HUES6 (cell line): ENCODE measurements at regions not wholly inside any gene's neighbourhood (a gene's known extent, or its start where the extent isn't known, plus 50 kb on each side); places are given as distances from the start of the nearest gene placed in this dataset.

Experiments used
- H3K27ac ChIP-seq: 2 replicates; pipeline ENCODE4 v1.7.0; 2013; ENCODE audit warnings: low read depth, mild to moderate bottlenecking, low read length, inconsistent platforms
- H3K27me3 ChIP-seq: 2 replicates; pipeline ENCODE4 v1.6.1; 2013; ENCODE audit warnings: low read length; ENCODE audit not compliant: control insufficient read depth, insufficient read depth
- H3K36me3 ChIP-seq: 2 replicates; pipeline ENCODE4 v1.6.1; 2013; ENCODE audit warnings: low read length; ENCODE audit not compliant: control insufficient read depth, insufficient read depth
- H3K4me1 ChIP-seq: 2 replicates; pipeline ENCODE4 v1.6.1; 2013; ENCODE audit warnings: low read length; ENCODE audit not compliant: control insufficient read depth, insufficient read depth
- H3K4me3 ChIP-seq: 2 replicates; pipeline ENCODE4 v1.5.1; 2013; ENCODE audit warnings: low read depth, low read length
- H3K9ac ChIP-seq: one replicate; pipeline ENCODE4 v1.6.1; 2013; ENCODE audit warnings: mild to moderate bottlenecking, low read length
- H3K9me3 ChIP-seq: 2 replicates; pipeline ENCODE4 v1.6.1; 2013; ENCODE audit warnings: low read depth, low read length; ENCODE audit not compliant: control insufficient read depth, insufficient read depth

DNA sequence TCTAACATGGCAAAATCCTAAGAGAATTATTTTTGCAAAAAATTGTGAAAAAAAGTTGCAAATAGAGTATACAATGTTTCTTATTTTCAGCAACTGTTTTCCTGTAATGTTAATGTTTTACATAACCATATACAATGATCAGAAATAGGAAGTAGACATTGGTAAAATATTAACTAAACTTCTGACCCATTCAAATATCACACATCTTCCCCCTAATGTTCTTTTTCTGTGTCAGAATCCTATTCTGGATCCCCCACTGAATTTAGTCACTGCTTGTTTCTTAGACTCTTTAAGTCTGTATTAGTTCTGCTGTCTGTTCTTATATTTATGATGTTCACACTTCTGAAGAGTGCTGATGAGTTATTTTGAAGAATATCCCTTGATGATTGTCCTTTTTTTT lies 62.0 kb downstream of the HFE start:
- H3K36me3 ChIP-seq: no peaks in the 10 kb centered on the region
- H3K27ac ChIP-seq: no peak overlapping the region
- H3K9me3 ChIP-seq: no peaks in the 10 kb centered on the region

DNA sequence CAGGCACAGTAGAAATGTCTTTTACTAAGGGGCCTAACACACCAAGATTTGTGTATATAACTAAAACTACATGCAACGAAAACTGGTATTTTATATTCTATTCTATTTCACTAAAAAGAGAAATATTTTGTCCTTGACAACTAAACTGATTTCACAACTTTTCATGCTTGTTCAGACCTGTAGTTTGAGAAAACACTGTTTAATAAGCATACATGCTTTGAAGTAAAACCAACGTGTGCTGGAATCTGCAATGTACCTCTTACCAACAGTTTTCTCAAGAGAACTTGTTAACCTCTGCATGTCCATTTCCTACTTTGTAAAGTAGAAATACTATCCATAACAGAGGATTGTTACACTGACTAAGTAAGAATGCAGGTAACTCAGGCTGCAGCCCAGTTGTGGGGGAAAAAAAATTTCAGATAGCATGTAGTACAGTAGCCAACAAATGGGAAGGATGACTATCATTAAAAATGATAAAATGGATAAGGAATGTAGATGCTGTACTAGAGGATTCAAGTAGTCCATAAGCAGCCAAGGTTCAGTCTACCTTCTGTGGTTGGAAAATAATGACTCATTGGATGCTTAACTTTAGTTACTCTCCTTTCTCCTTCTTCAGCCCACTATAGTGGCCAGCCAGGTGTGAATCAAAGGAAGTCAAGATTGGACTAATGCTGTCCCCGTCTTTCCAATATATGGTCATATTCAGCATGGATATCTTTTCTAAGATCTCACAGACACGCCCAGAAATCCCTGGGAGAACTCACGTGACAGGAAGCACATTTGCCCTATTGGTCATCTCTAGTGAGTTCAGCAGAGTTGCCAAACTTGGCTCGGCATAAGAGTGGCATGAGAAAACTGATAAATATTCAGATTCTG lies 65.2 kb downstream of the HFE start:
- H3K27me3 ChIP-seq: no peaks in the 10 kb centered on the region
- H3K4me3 ChIP-seq: no peak overlapping the region
- no peak overlapping the region for H3K27ac ChIP-seq

More for the DNA sequence above, 62.0 kb downstream of the HFE start:
- Histone ChIP-seq H3K4me1 (no peaks in the 10 kb centered on the region), H3K27me3 (no peaks in the 10 kb centered on the region), H3K9ac (no peak overlapping the region), H3K4me3 (no peak overlapping the region)

DNA sequence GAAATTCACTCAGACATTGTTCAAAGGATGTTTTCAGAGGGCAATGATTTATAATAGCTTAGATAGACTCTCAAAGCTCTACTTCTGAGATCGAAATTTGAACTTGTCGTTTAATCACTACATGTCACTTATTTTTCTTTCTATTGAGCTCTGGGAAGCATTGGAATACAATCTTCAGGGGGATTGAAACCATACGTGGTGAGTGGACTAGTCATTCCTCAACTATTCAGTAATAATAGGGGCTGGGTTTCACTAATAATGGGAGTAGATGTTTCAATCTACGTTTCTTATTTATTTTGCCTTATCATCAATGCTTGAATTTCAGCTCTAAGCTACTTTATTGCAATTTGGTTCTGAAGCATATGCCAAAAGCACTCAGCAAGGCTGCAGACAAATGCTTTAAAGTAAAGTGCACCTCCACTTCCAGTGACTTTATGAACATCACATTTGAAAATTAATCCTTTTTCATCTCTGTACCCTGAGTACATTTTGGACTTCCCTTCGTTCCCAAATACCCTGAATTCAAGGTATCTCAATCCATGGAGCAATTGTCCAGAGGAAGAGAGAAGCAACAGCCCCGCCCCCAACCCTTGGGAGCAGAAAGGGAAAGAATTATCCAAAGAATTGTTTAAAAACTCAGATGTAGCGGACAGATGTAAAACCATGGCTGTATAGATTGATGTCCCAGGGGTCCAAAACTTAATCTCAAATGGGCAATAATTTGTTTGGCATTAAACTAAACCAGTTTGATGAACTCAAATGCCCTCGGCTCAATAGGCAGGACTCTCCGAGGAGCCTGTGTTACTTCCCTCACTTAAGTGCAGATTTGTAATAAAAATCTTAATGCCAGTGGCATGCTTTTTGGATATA lies 68.1 kb downstream of the HFE start:
- H3K9ac ChIP-seq: peak overlapping the region; percentile 98
- peak overlapping the region; percentile 96 for H3K4me3 ChIP-seq
- no peaks in the 10 kb centered on the region for H3K9me3 ChIP-seq
- peak overlapping the region; percentile 99 for H3K27ac ChIP-seq
- H3K27me3 ChIP-seq: no peaks in the 10 kb centered on the region
- no peaks in the 10 kb centered on the region for H3K36me3 ChIP-seq
- peaks cover 7% of the 10 kb centered on the region for H3K4me1 ChIP-seq

More for the DNA sequence above, 65.2 kb downstream of the HFE start:
- H3K9ac ChIP-seq: no peak overlapping the region
- H3K36me3 ChIP-seq: no peaks in the 10 kb centered on the region
- peaks cover 7% of the 10 kb centered on the region for H3K4me1 ChIP-seq
- H3K9me3 ChIP-seq: no peaks in the 10 kb centered on the region

DNA sequence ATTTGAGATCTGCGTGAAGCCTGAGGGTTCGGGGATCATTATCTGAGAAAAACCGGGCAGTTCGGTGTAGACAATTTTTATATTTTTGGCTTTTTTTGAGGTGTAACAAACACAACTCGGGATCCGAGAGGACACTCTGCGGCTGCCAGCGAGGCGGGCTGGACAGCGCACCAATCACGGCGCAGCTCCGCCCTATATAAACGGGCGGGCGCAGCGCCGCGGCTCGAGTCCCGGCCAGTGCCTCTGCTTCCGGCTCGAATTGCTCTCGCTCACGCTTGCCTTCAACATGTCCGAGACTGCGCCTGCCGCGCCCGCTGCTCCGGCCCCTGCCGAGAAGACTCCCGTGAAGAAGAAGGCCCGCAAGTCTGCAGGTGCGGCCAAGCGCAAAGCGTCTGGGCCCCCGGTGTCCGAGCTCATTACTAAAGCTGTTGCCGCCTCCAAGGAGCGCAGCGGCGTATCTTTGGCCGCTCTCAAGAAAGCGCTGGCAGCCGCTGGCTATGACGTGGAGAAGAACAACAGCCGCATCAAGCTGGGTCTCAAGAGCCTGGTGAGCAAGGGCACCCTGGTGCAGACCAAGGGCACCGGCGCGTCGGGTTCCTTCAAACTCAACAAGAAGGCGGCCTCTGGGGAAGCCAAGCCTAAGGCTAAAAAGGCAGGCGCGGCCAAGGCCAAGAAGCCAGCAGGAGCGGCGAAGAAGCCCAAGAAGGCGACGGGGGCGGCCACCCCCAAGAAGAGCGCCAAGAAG lies 69.0 kb downstream of the HFE start:
- Histone ChIP-seq H3K27ac (peak overlapping the region; percentile 99), H3K27me3 (no peaks in the 10 kb centered on the region), H3K4me3 (peak overlapping the region; percentile 96), H3K9ac (peak overlapping the region; percentile 98), H3K36me3 (no peaks in the 10 kb centered on the region), H3K9me3 (no peaks in the 10 kb centered on the region), H3K4me1 (peaks cover 7% of the 10 kb centered on the region)

DNA sequence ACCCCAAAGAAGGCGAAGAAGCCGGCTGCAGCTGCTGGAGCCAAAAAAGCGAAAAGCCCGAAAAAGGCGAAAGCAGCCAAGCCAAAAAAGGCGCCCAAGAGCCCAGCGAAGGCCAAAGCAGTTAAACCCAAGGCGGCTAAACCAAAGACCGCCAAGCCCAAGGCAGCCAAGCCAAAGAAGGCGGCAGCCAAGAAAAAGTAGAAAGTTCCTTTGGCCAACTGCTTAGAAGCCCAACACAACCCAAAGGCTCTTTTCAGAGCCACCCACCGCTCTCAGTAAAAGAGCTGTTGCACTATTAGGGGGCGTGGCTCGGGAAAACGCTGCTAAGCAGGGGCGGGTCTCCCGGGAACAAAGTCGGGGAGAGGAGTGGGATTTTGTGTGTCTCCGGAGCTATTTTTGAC lies 69.6 kb downstream of the HFE start:
- peak overlapping the region; percentile 99 for H3K27ac ChIP-seq
- H3K27me3 ChIP-seq: no peaks in the 10 kb centered on the region
- no peaks in the 10 kb centered on the region for H3K36me3 ChIP-seq
- peaks cover 7% of the 10 kb centered on the region for H3K4me1 ChIP-seq
- no peaks in the 10 kb centered on the region for H3K9me3 ChIP-seq
- peak overlapping the region; percentile 96 for H3K4me3 ChIP-seq
- peak overlapping the region; percentile 98 for H3K9ac ChIP-seq

DNA sequence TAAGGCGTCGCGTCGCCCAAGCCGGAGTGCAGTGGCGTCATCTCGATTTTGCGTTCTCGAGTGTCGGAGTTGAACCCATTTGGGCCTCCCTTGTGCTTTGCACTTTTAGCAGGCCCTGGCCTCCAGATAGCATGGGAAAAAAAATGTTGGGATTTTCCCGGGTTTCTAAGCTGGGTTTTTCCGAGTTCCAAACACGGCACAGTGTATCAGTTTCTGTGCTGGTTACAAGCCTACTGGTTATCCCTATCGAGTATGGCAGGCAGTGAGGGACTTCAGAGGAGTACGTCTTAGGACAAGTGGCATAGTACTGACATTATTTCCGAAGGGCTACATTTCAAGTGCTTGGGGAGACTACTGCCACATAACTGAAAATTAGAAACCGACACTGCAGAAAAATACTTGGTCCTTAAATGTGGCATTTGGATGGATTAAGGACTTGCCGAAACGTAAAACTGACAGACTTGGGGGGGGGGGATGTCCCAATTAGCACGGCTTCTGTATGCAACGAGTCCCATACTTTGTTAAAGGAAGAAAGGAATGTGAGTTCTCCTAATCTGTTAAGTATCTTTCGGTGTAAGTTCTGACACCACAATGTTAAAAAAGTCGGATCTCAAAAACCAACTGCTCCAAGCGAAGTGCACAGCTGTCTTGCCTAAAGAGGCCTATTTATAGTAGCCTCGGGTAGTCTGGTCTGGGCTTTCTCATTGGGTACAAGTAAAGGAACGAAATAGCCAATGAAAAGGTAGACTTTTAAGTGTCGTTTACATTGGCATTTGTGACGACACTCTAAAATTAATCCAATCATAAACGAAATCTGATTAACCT lies 70.2 kb downstream of the HFE start:
- no peaks in the 10 kb centered on the region for H3K27me3 ChIP-seq
- peaks cover 7% of the 10 kb centered on the region for H3K4me1 ChIP-seq

DNA sequence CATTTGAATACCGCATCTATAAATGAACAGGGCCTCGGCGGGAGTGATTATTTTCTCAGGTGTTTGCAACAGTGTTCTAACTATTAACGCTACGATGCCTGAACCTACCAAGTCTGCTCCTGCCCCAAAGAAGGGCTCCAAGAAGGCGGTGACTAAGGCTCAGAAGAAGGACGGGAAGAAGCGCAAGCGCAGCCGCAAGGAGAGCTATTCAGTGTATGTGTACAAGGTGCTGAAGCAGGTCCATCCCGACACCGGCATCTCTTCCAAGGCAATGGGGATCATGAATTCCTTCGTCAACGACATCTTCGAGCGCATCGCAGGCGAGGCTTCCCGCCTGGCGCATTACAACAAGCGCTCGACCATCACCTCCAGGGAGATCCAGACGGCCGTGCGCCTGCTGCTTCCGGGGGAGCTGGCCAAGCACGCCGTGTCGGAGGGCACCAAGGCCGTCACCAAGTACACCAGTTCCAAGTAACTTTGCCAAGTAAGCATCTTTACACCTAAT lies 70.9 kb downstream of the HFE start:
- Histone ChIP-seq H3K4me1 (peaks cover 7% of the 10 kb centered on the region), H3K36me3 (no peaks in the 10 kb centered on the region), H3K9me3 (no peaks in the 10 kb centered on the region), H3K27me3 (no peaks in the 10 kb centered on the region), H3K27ac (peak overlapping the region; percentile 81; the same call in 1 of the 2 replicates), H3K4me3 (peak overlapping the region; percentile 96), H3K9ac (peak overlapping the region; percentile 96)

More for the DNA sequence above, 70.2 kb downstream of the HFE start:
- peak overlapping the region; percentile 99 for H3K27ac ChIP-seq
- no peaks in the 10 kb centered on the region for H3K9me3 ChIP-seq
- no peaks in the 10 kb centered on the region for H3K36me3 ChIP-seq
- H3K4me3 ChIP-seq: peak overlapping the region; percentile 96
- H3K9ac ChIP-seq: peak overlapping the region; percentile 98

DNA sequence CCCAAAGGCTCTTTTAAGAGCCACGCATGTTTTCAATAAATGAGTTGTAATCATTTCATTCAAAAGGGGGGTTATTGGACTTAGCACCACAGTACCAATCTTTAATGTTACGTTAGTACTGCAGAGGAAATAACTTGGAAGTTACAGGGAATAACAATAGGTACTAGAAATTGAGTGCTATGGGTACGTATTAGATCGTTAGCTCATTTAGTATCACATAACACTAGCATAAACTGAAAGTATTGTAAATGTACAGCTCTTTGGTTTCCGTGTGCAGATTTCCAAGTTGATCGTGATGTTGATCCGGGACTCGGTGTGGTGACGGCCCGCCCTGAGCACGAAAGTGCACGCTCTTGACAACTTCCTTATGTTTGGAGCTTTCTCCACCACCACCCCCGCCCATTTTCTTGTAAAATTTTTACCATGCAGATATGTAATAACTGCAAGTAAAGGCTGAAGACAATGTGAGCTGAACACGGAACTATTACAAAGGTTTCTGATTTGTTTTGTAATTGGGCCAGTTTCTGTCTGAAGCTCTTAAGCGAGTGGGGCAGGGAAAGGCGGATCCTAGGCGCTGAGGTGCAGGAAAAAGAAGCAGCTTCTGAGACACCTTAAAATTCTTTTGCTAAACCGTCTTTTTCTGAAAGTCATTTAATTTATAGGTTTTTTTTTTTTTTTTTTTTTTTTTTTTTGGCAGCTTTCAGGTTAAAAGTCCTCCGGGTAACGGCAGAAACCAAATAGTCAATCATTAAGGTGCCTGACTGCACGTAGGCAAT lies 71.5 kb downstream of the HFE start:
- no peaks in the 10 kb centered on the region for H3K9me3 ChIP-seq
- no peaks in the 10 kb centered on the region for H3K36me3 ChIP-seq
- no peaks in the 10 kb centered on the region for H3K27me3 ChIP-seq
- H3K9ac ChIP-seq: peak overlapping the region; percentile 96
- peak overlapping the region; percentile 81; the same call in 1 of the 2 replicates for H3K27ac ChIP-seq
- peak overlapping the region; percentile 96 for H3K4me3 ChIP-seq
- peaks cover 7% of the 10 kb centered on the region for H3K4me1 ChIP-seq

DNA sequence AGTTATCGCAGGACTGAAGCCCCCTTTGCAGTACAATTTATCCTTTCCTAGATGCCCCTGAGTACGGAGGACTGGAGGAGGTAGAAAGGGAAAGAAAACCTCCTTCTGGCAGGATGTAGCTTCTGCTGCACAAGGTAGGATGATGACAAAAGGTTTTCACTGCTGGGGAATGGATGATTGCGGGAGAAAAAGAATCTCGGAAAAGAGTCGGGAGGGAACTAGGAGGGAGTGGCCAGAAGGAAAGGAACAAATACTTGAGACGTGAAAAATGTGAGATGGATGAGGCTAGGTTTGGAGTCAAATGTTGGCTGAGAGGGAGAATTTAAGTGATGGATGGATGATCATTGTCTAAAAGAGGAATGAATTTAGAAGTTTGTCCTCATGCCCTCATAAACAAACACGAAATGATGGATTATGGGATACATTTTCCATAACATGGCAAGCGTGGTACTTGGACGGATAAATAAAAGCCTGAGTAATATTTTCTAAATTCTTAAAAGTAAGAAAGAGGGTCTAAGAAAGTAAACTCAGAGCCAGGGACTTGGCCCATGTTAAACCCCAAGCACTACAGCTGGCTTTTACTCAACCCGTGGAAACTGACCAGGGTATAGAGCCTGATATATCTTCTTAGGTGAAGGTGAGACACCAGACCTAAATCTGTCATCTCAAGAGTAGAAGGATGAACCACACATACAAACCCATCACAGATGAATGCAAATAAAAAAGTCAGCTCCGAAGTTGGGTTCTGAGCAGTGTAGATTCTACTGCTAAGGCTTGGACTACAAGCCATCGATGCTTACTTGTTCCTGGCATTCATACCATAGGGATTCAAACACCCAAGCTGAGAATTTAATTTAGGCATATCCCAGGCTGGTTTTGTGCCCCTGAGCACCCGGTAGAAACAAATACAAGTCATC lies 72.4 kb downstream of the HFE start:
- H3K9ac ChIP-seq: peak overlapping the region; percentile 96

More for the DNA sequence above, 72.4 kb downstream of the HFE start:
- H3K9me3 ChIP-seq: no peaks in the 10 kb centered on the region
- H3K27me3 ChIP-seq: no peaks in the 10 kb centered on the region
- peak overlapping the region; percentile 81; the same call in 1 of the 2 replicates for H3K27ac ChIP-seq
- H3K4me1 ChIP-seq: peaks cover 7% of the 10 kb centered on the region
- no peaks in the 10 kb centered on the region for H3K36me3 ChIP-seq
- H3K4me3 ChIP-seq: peak overlapping the region; percentile 96
